GM19395 (cell line): ENCODE measurements at regions not wholly inside any gene's neighbourhood (a gene's known extent, or its start where the extent isn't known, plus 50 kb on each side); places are given as distances from the start of the nearest gene placed in this dataset.
"Not testable (repeated sequence)": the region's sequence is repeated elsewhere in the genome, so short reads cannot be mapped to it uniquely, and the experiment has no call there.

Experiments
- ATAC-seq: cut with Tn5 transposase; IDR thresholded peaks from one replicate; pipeline ENCODE4 v1.9.1; 2021; ENCODE audit warnings: mild to moderate bottlenecking, moderate library complexity; ENCODE audit not compliant: unreplicated experiment

GRCh38 chr3:139095803-139096466 lies 51.2 kb upstream of the PRR23C start:
- no peak for ATAC-seq

- ATAC-seq, result no peak
Observed at GRCh38 chr3:139096670-139097069, 52.0 kb upstream of the PRR23C start.

- ATAC-seq, result no peak
Observed at GRCh38 chr3:139098391-139098790, 53.7 kb upstream of the PRR23C start.

GRCh38 chr3:139099968-139100817 lies 55.5 kb upstream of the PRR23C start:
- ATAC-seq, result no peak

GRCh38 chr3:139100821-139101220 lies 56.1 kb upstream of the PRR23C start:
- no peak for ATAC-seq

GRCh38 chr3:139101396-139101795 lies 56.7 kb upstream of the PRR23C start:
- ATAC-seq, result no peak

- no peak for ATAC-seq
Observed at GRCh38 chr3:139103484-139103883, 58.8 kb upstream of the PRR23C start.

GRCh38 chr3:139104062-139104461 lies 59.4 kb upstream of the PRR23C start:
- no peak for ATAC-seq

- ATAC-seq, result no peak
Observed at GRCh38 chr3:139105154-139105702, 60.5 kb upstream of the PRR23C start.

GRCh38 chr3:139106013-139106932 lies 61.6 kb upstream of the PRR23C start:
- no peak for ATAC-seq

- ATAC-seq, result no peak
Observed at GRCh38 chr3:139107424-139108252, 62.9 kb upstream of the PRR23C start.

GRCh38 chr3:139108253-139108969 lies 63.7 kb upstream of the PRR23C start:
- ATAC-seq, result no peak

- no peak for ATAC-seq
Observed at GRCh38 chr3:139109271-139109670, 64.6 kb upstream of the PRR23C start.

- no peak for ATAC-seq
Observed at GRCh38 chr3:139110072-139110830, 65.6 kb upstream of the PRR23C start.

- not testable (repeated sequence) for ATAC-seq
Observed at GRCh38 chr3:139110929-139111328, 66.2 kb upstream of the PRR23C start.

GRCh38 chr3:139111392-139112229 lies 66.9 kb upstream of the PRR23C start:
- no peak for ATAC-seq

- no peak for ATAC-seq
Observed at GRCh38 chr3:139112230-139112558, 67.5 kb upstream of the PRR23C start.
